BLaER1 treated with 17β-estradiol and CSF1 and Interleukin-3, amounts not matched to agents 10 nM and 100 nM (cell line): ENCODE measurements at regions not wholly inside any gene's neighbourhood (a gene's known extent, or its start where the extent isn't known, plus 50 kb on each side); places are given as distances from the start of the nearest gene placed in this dataset.

Source experiments
- H3K27ac ChIP-seq, 11 experiments: shearing (Covaris generic); formaldehyde crosslinking; 2 replicates each; pipeline ENCODE4 v1.8.1; 2022
- H3K27me3 ChIP-seq, 11 experiments: shearing (Covaris generic); formaldehyde crosslinking; 2 replicates each; pipeline ENCODE4 v1.8.1; 2022
- H3K36me3 ChIP-seq, 11 experiments: shearing (Covaris generic); formaldehyde crosslinking; 2 replicates each; pipeline ENCODE4 v1.8.1; 2022
- H3K4me1 ChIP-seq, 10 experiments: shearing (Covaris generic); formaldehyde crosslinking; 2 replicates each; pipeline ENCODE4 v1.8.1; 2022
- H3K4me2 ChIP-seq, 11 experiments: shearing (Covaris generic); formaldehyde crosslinking; 2 replicates each; pipeline ENCODE4 v1.8.1; 2022
- H3K4me3 ChIP-seq, 10 experiments: shearing (Covaris generic); formaldehyde crosslinking; 2 replicates each; pipeline ENCODE4 v1.8.1; 2022
- H3K9ac ChIP-seq, 11 experiments: shearing (Covaris generic); formaldehyde crosslinking; 2 replicates each; pipeline ENCODE4 v1.8.1; 2022
- H3K9me3 ChIP-seq, 11 experiments: shearing (Covaris generic); formaldehyde crosslinking; replicated peaks in 1 of 11; 2 replicates each; pipeline ENCODE4 v1.8.1; 2022
- H4K20me1 ChIP-seq, 11 experiments: shearing (Covaris generic); formaldehyde crosslinking; 2 replicates each; pipeline ENCODE4 v1.8.1; 2022
- Cebpa-rat ChIP-seq, 11 experiments: shearing (Covaris generic); IDR thresholded peaks; 2 replicates each; pipeline ENCODE4 v1.8.1; 2022

GRCh38 chr4:174154215-174154854, 129.1 kb downstream of the FBXO8 start:
- no peak for TF ChIP-seq Cebpa-rat (IDR thresholded peaks at IDR 0.05)
- H3K27ac ChIP-seq, result no peak overlapping the region
- H3K27me3 ChIP-seq, result no peaks in the 10 kb centered on the region
- no peak overlapping the region for H3K4me2 ChIP-seq
- no peak overlapping the region for H3K9ac ChIP-seq
- H3K9me3 ChIP-seq, result no peaks in the 10 kb centered on the region
- no peak overlapping the region for H3K4me3 ChIP-seq
- no peaks in the 10 kb centered on the region for H4K20me1 ChIP-seq
- peaks cover 0 to 14% (median 3%) of the 10 kb centered on the region in 10 experiments; a peak in 10 of 20 replicates for H3K4me1 ChIP-seq
- no peaks in the 10 kb centered on the region for H3K36me3 ChIP-seq

DNA sequence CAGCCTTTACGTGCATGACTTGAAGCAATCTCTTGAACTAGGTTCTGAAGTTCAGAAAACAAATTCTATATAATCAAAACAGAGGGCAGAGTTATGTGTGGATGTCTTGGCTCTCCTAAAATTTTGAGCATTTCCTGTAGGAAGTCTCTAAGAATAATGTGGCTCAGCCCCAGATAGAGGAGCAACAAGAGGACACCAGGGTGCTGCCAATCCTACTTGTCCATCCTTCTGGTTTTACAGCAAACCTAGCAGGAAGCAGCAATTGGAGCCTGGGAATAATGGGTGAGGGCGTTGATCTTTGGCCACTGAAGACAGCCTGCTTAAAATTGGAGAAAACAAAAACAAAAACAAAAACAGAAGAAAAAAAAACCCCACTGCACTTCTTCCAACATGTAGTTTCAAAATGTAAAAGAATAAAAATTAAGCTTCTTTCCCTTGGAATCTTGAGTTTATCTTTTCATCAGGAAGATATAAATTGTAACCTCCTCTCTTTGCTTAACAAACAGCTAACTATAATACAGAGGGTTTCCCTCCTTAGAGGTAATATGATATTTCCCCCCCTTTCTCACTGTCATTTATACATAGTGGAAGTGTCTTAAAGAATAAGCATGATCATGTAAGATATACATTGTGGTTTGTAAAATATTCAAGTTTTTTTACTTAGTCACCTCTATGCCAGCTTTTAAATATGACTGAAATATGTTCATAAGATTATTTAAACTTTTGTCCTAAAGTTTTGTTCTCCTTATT, 130.6 kb downstream of the FBXO8 start:
- Histone ChIP-seq H3K4me1 (peaks cover 0 to 14% (median 3%) of the 10 kb centered on the region in 10 experiments; a peak in 10 of 20 replicates), H4K20me1 (no peaks in the 10 kb centered on the region), H3K9me3 (no peaks in the 10 kb centered on the region), H3K4me3 (no peak overlapping the region), H3K9ac (no peak overlapping the region), H3K27ac (no peak overlapping the region), H3K36me3 (no peaks in the 10 kb centered on the region), H3K4me2 (peak overlapping the region in 5 of 11 experiments; percentile 9 to 63 (median 47); a peak in 9 of 22 replicates), H3K27me3 (no peaks in the 10 kb centered on the region)
- TF ChIP-seq Cebpa-rat (IDR thresholded peaks at IDR 0.05), result no peak

DNA sequence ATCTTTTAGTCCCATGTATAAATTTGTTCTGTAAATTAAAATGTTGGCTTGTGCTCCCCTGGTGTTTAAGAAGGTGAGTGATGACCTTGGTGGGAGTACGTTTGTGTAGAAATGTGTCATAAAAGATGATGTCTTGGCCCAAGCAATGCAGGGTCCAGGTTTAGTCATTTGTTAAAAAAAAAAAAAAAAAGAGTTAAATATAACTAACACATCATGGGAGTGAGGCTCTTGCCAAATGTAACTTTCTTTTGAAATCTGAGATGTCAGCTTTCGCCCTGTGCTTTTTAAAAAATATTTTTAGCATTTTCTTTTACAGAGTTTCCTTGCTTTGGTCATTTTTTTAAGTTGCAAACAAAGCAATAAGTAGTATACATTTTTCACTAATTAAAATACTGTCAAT, 135.6 kb downstream of the FBXO8 start:
- Histone ChIP-seq H3K27ac (no peak overlapping the region), H3K4me2 (no peak overlapping the region), H3K4me1 (peaks cover 0 to 11% (median 3%) of the 10 kb centered on the region in 10 experiments; a peak in 10 of 20 replicates), H3K36me3 (no peaks in the 10 kb centered on the region), H3K4me3 (no peak overlapping the region), H4K20me1 (no peaks in the 10 kb centered on the region), H3K9ac (no peak overlapping the region), H3K9me3 (no peaks in the 10 kb centered on the region), H3K27me3 (no peaks in the 10 kb centered on the region)
- no peak for TF ChIP-seq Cebpa-rat (IDR thresholded peaks at IDR 0.05)

- no peak overlapping the region for H3K27ac ChIP-seq
- H3K27me3 ChIP-seq, result no peaks in the 10 kb centered on the region
- TF ChIP-seq Cebpa-rat (IDR thresholded peaks at IDR 0.05), result no peak
- no peak overlapping the region for H3K9ac ChIP-seq
- H4K20me1 ChIP-seq, result no peaks in the 10 kb centered on the region
- H3K36me3 ChIP-seq, result no peaks in the 10 kb centered on the region
- H3K9me3 ChIP-seq, result no peaks in the 10 kb centered on the region
- no peak overlapping the region for H3K4me2 ChIP-seq
- no peaks in the 10 kb centered on the region for H3K4me1 ChIP-seq
- H3K4me3 ChIP-seq, result no peak overlapping the region
Measured at GRCh38 chr4:174144106-174144505, 139.4 kb downstream of the FBXO8 start.

GRCh38 chr4:174141876-174142275, 141.6 kb downstream of the FBXO8 start:
- Histone ChIP-seq H3K4me1 (no peaks in the 10 kb centered on the region), H3K9ac (no peak overlapping the region), H4K20me1 (no peaks in the 10 kb centered on the region), H3K27me3 (no peaks in the 10 kb centered on the region), H3K27ac (no peak overlapping the region), H3K4me3 (no peak overlapping the region), H3K4me2 (no peak overlapping the region), H3K36me3 (no peaks in the 10 kb centered on the region), H3K9me3 (no peaks in the 10 kb centered on the region)
- TF ChIP-seq Cebpa-rat (IDR thresholded peaks at IDR 0.05), result no peak

- Histone ChIP-seq H3K27me3 (no peaks in the 10 kb centered on the region), H4K20me1 (no peaks in the 10 kb centered on the region), H3K4me2 (no peak overlapping the region), H3K9me3 (no peaks in the 10 kb centered on the region), H3K36me3 (no peaks in the 10 kb centered on the region), H3K27ac (no peak overlapping the region), H3K9ac (no peak overlapping the region), H3K4me1 (no peaks in the 10 kb centered on the region), H3K4me3 (no peak overlapping the region)
- TF ChIP-seq Cebpa-rat (IDR thresholded peaks at IDR 0.05), result no peak
Measured at GRCh38 chr4:174138616-174139015, 144.9 kb downstream of the FBXO8 start.

- Histone ChIP-seq H3K4me1 (no peaks in the 10 kb centered on the region), H3K9ac (no peak overlapping the region)
Measured at GRCh38 chr4:174137698-174138097, 145.8 kb downstream of the FBXO8 start.

GRCh38 chr4:174135936-174136406, 147.5 kb downstream of the FBXO8 start:
- no peaks in the 10 kb centered on the region for H3K4me1 ChIP-seq
- no peak overlapping the region for H3K4me2 ChIP-seq
- no peaks in the 10 kb centered on the region for H3K36me3 ChIP-seq
- H3K27ac ChIP-seq, result no peak overlapping the region
- TF ChIP-seq Cebpa-rat (IDR thresholded peaks at IDR 0.05), result no peak
- no peaks in the 10 kb centered on the region for H3K9me3 ChIP-seq
- no peak overlapping the region for H3K9ac ChIP-seq
- no peak overlapping the region for H3K4me3 ChIP-seq
- H3K27me3 ChIP-seq, result no peaks in the 10 kb centered on the region
- H4K20me1 ChIP-seq, result no peaks in the 10 kb centered on the region

More at GRCh38 chr4:174137698-174138097, 145.8 kb downstream of the FBXO8 start:
- Histone ChIP-seq H3K4me2 (no peak overlapping the region), H3K9me3 (no peaks in the 10 kb centered on the region), H3K36me3 (no peaks in the 10 kb centered on the region), H4K20me1 (no peaks in the 10 kb centered on the region), H3K4me3 (no peak overlapping the region), H3K27me3 (no peaks in the 10 kb centered on the region), H3K27ac (no peak overlapping the region)
- no peak for TF ChIP-seq Cebpa-rat (IDR thresholded peaks at IDR 0.05)

- no peaks in the 10 kb centered on the region for H3K4me1 ChIP-seq
- H3K27me3 ChIP-seq, result no peaks in the 10 kb centered on the region
- H3K4me3 ChIP-seq, result no peak overlapping the region
- H3K9me3 ChIP-seq, result no peaks in the 10 kb centered on the region
- no peaks in the 10 kb centered on the region for H4K20me1 ChIP-seq
- H3K27ac ChIP-seq, result no peak overlapping the region
- no peaks in the 10 kb centered on the region for H3K36me3 ChIP-seq
- no peak overlapping the region for H3K4me2 ChIP-seq
- no peak overlapping the region for H3K9ac ChIP-seq
- TF ChIP-seq Cebpa-rat (IDR thresholded peaks at IDR 0.05), result no peak
Measured at GRCh38 chr4:174135530-174135929, 147.9 kb downstream of the FBXO8 start.

- H3K27me3 ChIP-seq, result no peaks in the 10 kb centered on the region
- no peak overlapping the region for H3K9ac ChIP-seq
- no peak overlapping the region for H3K4me2 ChIP-seq
- H3K4me3 ChIP-seq, result no peak overlapping the region
- no peak for TF ChIP-seq Cebpa-rat (IDR thresholded peaks at IDR 0.05)
- H3K4me1 ChIP-seq, result no peaks in the 10 kb centered on the region
- H3K27ac ChIP-seq, result no peak overlapping the region
- H3K9me3 ChIP-seq, result peaks cover 0 to 5% (median 0%) of the 10 kb centered on the region in 11 experiments; a peak in 1 of 22 replicates
- no peaks in the 10 kb centered on the region for H3K36me3 ChIP-seq
- no peaks in the 10 kb centered on the region for H4K20me1 ChIP-seq
Measured at GRCh38 chr4:174134361-174134760, 149.1 kb downstream of the FBXO8 start.
